GM12892 (cell line): ENCODE measurements at regions not wholly inside any gene's neighbourhood (a gene's known extent, or its start where the extent isn't known, plus 50 kb on each side); places are given as distances from the start of the nearest gene placed in this dataset.

Experiments used
- POLR2A ChIP-seq: IDR thresholded peaks from 2 replicates; pipeline ENCODE4 v1.6.1; 2011; ENCODE audit warnings: low read depth, low read length, control low read depth
- POLR2AphosphoS5 ChIP-seq: IDR thresholded peaks from 2 replicates; pipeline ENCODE4 v1.6.1; 2011; ENCODE audit warnings: low read depth, low read length, control low read depth
- TAF1 ChIP-seq: IDR thresholded peaks from 2 replicates; pipeline ENCODE4 v1.6.1; 2011; ENCODE audit warnings: low read depth, mild to moderate bottlenecking, control low read depth, low read length, borderline replicate concordance

- no peak for TF ChIP-seq POLR2A
- TF ChIP-seq POLR2AphosphoS5 = no peak
- TF ChIP-seq TAF1 = no peak
These were observed 552.0 kb downstream of the C6orf118 start for GRCh38 chr6:164757451-164757850.
